DOHH2 (cell line): ENCODE measurements at regions not wholly inside any gene's neighbourhood (a gene's known extent, or its start where the extent isn't known, plus 50 kb on each side); places are given as distances from the start of the nearest gene placed in this dataset.

ENCODE experiments used
- EZH2phosphoT487 ChIP-seq: fragments of 200-600 bp; sonication (generic); IDR thresholded peaks from 2 replicates; pipeline ENCODE4 v1.6.1; 2017; ENCODE audit warnings: borderline replicate concordance, mild to moderate bottlenecking, antibody characterized with exemption, low read length, moderate library complexity, mixed read lengths
- TF ChIP-seq, protein P1 (sequence below): fragments of 200-600 bp; sonication (generic); IDR thresholded peaks from one replicate; pipeline ENCODE4 v1.5.1; 2014; ENCODE audit warnings: antibody characterized with exemption, mild to moderate bottlenecking, low read depth, low read length; ENCODE audit not compliant: poor library complexity, severe bottlenecking

- no peak for TF ChIP-seq EZH2phosphoT487
- TF ChIP-seq, protein P1, sequence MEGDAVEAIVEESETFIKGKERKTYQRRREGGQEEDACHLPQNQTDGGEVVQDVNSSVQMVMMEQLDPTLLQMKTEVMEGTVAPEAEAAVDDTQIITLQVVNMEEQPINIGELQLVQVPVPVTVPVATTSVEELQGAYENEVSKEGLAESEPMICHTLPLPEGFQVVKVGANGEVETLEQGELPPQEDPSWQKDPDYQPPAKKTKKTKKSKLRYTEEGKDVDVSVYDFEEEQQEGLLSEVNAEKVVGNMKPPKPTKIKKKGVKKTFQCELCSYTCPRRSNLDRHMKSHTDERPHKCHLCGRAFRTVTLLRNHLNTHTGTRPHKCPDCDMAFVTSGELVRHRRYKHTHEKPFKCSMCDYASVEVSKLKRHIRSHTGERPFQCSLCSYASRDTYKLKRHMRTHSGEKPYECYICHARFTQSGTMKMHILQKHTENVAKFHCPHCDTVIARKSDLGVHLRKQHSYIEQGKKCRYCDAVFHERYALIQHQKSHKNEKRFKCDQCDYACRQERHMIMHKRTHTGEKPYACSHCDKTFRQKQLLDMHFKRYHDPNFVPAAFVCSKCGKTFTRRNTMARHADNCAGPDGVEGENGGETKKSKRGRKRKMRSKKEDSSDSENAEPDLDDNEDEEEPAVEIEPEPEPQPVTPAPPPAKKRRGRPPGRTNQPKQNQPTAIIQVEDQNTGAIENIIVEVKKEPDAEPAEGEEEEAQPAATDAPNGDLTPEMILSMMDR: no peak
These were observed 117.9 kb downstream of the RHOU start for GRCh38 chr1:228853191-228853590.
